ENCODE measurements at regions not wholly inside any gene's neighbourhood (a gene's known extent, or its start where the extent isn't known, plus 50 kb on each side); places are given as distances from the start of the nearest gene placed in this dataset.

DNA sequence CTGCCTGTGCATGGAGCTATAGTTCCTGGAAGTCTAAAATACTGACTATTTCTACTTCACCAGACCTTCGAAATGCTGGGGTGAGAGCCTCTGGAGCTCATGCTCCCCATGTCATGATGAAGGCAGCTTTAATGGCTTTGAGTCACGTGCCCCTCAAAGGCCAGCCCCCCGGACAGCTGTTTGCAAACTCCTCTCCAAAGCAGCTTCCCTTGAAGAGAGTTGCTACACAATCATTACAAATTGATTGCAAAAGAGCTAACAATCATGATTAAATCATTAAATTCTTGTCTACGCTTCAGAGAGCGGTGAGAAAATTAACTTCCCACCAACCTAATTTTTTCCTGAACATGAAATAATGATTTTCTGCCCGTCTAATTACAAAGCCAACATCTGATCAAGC, 134.8 kb upstream of the IRX6 start:
- TF ChIP-seq, protein P1, sequence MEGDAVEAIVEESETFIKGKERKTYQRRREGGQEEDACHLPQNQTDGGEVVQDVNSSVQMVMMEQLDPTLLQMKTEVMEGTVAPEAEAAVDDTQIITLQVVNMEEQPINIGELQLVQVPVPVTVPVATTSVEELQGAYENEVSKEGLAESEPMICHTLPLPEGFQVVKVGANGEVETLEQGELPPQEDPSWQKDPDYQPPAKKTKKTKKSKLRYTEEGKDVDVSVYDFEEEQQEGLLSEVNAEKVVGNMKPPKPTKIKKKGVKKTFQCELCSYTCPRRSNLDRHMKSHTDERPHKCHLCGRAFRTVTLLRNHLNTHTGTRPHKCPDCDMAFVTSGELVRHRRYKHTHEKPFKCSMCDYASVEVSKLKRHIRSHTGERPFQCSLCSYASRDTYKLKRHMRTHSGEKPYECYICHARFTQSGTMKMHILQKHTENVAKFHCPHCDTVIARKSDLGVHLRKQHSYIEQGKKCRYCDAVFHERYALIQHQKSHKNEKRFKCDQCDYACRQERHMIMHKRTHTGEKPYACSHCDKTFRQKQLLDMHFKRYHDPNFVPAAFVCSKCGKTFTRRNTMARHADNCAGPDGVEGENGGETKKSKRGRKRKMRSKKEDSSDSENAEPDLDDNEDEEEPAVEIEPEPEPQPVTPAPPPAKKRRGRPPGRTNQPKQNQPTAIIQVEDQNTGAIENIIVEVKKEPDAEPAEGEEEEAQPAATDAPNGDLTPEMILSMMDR (IDR thresholded peaks at IDR 0.05; ENCODE audit: low read depth, low read length, poor library complexity, severe bottlenecking), result no peak
- TF ChIP-seq EZH2phosphoT487 (IDR thresholded peaks at IDR 0.05; ENCODE audit: borderline replicate concordance, low read length), result no peak

Data from DOHH2 (cell line).